Neural progenitor cell (in vitro differentiated cells): ENCODE measurements at regions not wholly inside any gene's neighbourhood (a gene's known extent, or its start where the extent isn't known, plus 50 kb on each side); places are given as distances from the start of the nearest gene placed in this dataset.

Experiments used
- DNase-seq: peaks from one replicate; pipeline ENCODE4 v3.0.0-alpha.2; 2016; ENCODE audit warnings: low spot score
- H2AFZ ChIP-seq: fragments of 200-600 bp; sonication (generic); replicated peaks from 2 replicates; pipeline ENCODE4 v1.6.1; 2016; ENCODE audit warnings: antibody characterized with exemption
- H3F3A ChIP-seq: fragments of 200-600 bp; sonication (generic); 2 replicates; pipeline ENCODE4 v1.6.1; 2016; ENCODE audit warnings: antibody characterized with exemption, low read depth
- H3K27ac ChIP-seq: fragments of 200-600 bp; sonication (generic); 2 replicates; pipeline ENCODE4 v1.5.1; 2016; ENCODE audit warnings: mild to moderate bottlenecking
- H3K27me3 ChIP-seq: fragments of 200-600 bp; sonication (generic); 2 replicates; pipeline ENCODE4 v1.6.1; 2016; ENCODE audit warnings: mild to moderate bottlenecking, moderate library complexity
- H3K36me3 ChIP-seq: fragments of 200-600 bp; sonication (generic); 2 replicates; pipeline ENCODE4 v1.5.1; 2016
- H3K4me1 ChIP-seq: fragments of 200-600 bp; sonication (generic); 2 replicates; pipeline ENCODE4 v1.6.1; 2016; ENCODE audit warnings: mixed run types
- H3K4me2 ChIP-seq: fragments of 200-600 bp; sonication (generic); 2 replicates; pipeline ENCODE4 v1.6.1; 2016
- H3K4me3 ChIP-seq: fragments of 200-600 bp; sonication (generic); 2 replicates; pipeline ENCODE4 v1.5.1; 2016
- H3K79me2 ChIP-seq: fragments of 200-600 bp; sonication (generic); 2 replicates; pipeline ENCODE4 v1.6.1; 2016; ENCODE audit warnings: low read depth
- H3K9ac ChIP-seq: fragments of 200-600 bp; sonication (generic); 2 replicates; pipeline ENCODE4 v1.6.1; 2016
- H3K9me3 ChIP-seq: fragments of 200-600 bp; sonication (generic); 2 replicates; pipeline ENCODE4 v1.5.1; 2016; ENCODE audit warnings: low read depth
- H4K20me1 ChIP-seq: fragments of 200-600 bp; sonication (generic); 2 replicates; pipeline ENCODE4 v1.6.1; 2016; ENCODE audit warnings: low read depth
- H3K27ac Mint-ChIP-seq: 3 replicates; pipeline ENCODE4 v1.8.0; 2021; ENCODE audit warnings: mixed read lengths
- H3K27me3 Mint-ChIP-seq: 2 replicates; pipeline ENCODE4 v1.8.0; 2022; ENCODE audit warnings: low read depth, mild to moderate bottlenecking, inconsistent platforms, moderate library complexity, mixed read lengths; ENCODE audit not compliant: insufficient read depth
- H3K36me3 Mint-ChIP-seq: 3 replicates; pipeline ENCODE4 v1.8.0; 2021; ENCODE audit warnings: mixed read lengths
- H3K4me1 Mint-ChIP-seq: 3 replicates; pipeline ENCODE4 v1.8.0; 2021; ENCODE audit warnings: mixed read lengths
- H3K4me3 Mint-ChIP-seq: 3 replicates; pipeline ENCODE4 v1.8.0; 2021; ENCODE audit warnings: mild to moderate bottlenecking, moderate library complexity, mixed read lengths
- H3K9me3 Mint-ChIP-seq: 3 replicates; pipeline ENCODE4 v1.8.0; 2020; ENCODE audit warnings: mixed read lengths
- CTCF ChIP-seq: fragments of 200-600 bp; sonication (generic); IDR thresholded peaks from 2 replicates; pipeline ENCODE4 v1.5.1; 2017; ENCODE audit warnings: antibody characterized with exemption, mild to moderate bottlenecking
- EZH2 ChIP-seq: fragments of 200-600 bp; sonication (generic); IDR thresholded peaks from 2 replicates; pipeline ENCODE4 v1.6.1; 2017; ENCODE audit warnings: antibody characterized with exemption, mild to moderate bottlenecking, moderate library complexity
- EZH2phosphoT487 ChIP-seq: fragments of 200-600 bp; sonication (generic); IDR thresholded peaks from 2 replicates; pipeline ENCODE4 v1.6.1; 2017; ENCODE audit warnings: antibody characterized with exemption

- Histone ChIP-seq H3K4me3 (no peak overlapping the region), H3K27ac (no peak overlapping the region), H2AFZ (no peak overlapping the region), H3K79me2 (no peaks in the 10 kb centered on the region), H3F3A (no peaks in the 10 kb centered on the region), H3K9me3 (no peaks in the 10 kb centered on the region), H3K27me3 (no peaks in the 10 kb centered on the region), H3K9ac (no peak overlapping the region), H3K4me2 (no peak overlapping the region), H4K20me1 (no peaks in the 10 kb centered on the region), H3K36me3 (no peaks in the 10 kb centered on the region), H3K4me1 (no peaks in the 10 kb centered on the region)
- no peak for TF ChIP-seq EZH2
- no peak for TF ChIP-seq CTCF
- TF ChIP-seq EZH2phosphoT487 = no peak
- Mint-ChIP-seq H3K4me1 (peaks cover 33% of the 10 kb centered on the region), H3K36me3 (peaks cover under 1% of the 10 kb centered on the region), H3K27ac (no peak overlapping the region), H3K27me3 (peaks cover 9% of the 10 kb centered on the region), H3K4me3 (no peak overlapping the region), H3K9me3 (peaks cover 12% of the 10 kb centered on the region)
- no peak for DNase-seq
These were observed 173.1 kb upstream of the IRX3 start for GRCh38 chr16:54459509-54460262.

GRCh38 chr16:54458923-54459322 is 172.3 kb upstream of the IRX3 start:
- Histone ChIP-seq H3K9me3 (no peaks in the 10 kb centered on the region), H3K4me2 (no peak overlapping the region), H3K27me3 (no peaks in the 10 kb centered on the region), H4K20me1 (no peaks in the 10 kb centered on the region), H3K36me3 (no peaks in the 10 kb centered on the region), H3K9ac (no peak overlapping the region), H3K79me2 (no peaks in the 10 kb centered on the region), H3F3A (no peaks in the 10 kb centered on the region), H3K4me1 (no peaks in the 10 kb centered on the region), H3K4me3 (no peak overlapping the region), H2AFZ (no peak overlapping the region), H3K27ac (no peak overlapping the region)
- TF ChIP-seq EZH2 = no peak
- TF ChIP-seq EZH2phosphoT487 = no peak
- no peak for TF ChIP-seq CTCF
- no peak for DNase-seq
- peaks cover 11% of the 10 kb centered on the region for H3K27me3 Mint-ChIP-seq
- H3K27ac Mint-ChIP-seq = no peak overlapping the region
- H3K4me1 Mint-ChIP-seq = peaks cover 38% of the 10 kb centered on the region
- no peak overlapping the region for H3K4me3 Mint-ChIP-seq
- H3K36me3 Mint-ChIP-seq = peaks cover 2% of the 10 kb centered on the region
- peaks cover 6% of the 10 kb centered on the region for H3K9me3 Mint-ChIP-seq

GRCh38 chr16:54456291-54456690 is 169.7 kb upstream of the IRX3 start:
- TF ChIP-seq CTCF (no peak), EZH2phosphoT487 (no peak), EZH2 (no peak)
- no peak for DNase-seq
- H3K4me1 ChIP-seq = no peaks in the 10 kb centered on the region
- H3K27ac Mint-ChIP-seq = no peak overlapping the region
- H3K4me3 ChIP-seq = no peak overlapping the region
- H3K9me3 ChIP-seq = no peaks in the 10 kb centered on the region
- no peak overlapping the region for H3K27ac ChIP-seq
- no peak overlapping the region for H3K9ac ChIP-seq
- peaks cover 43% of the 10 kb centered on the region for H3K4me1 Mint-ChIP-seq
- H3K27me3 Mint-ChIP-seq = peaks cover 15% of the 10 kb centered on the region
- no peaks in the 10 kb centered on the region for H3K36me3 ChIP-seq
- peaks cover 2% of the 10 kb centered on the region for H3K9me3 Mint-ChIP-seq
- H4K20me1 ChIP-seq = no peaks in the 10 kb centered on the region
- H3K4me2 ChIP-seq = no peak overlapping the region
- H3K4me3 Mint-ChIP-seq = no peak overlapping the region
- H3K36me3 Mint-ChIP-seq = peaks cover 2% of the 10 kb centered on the region
- no peaks in the 10 kb centered on the region for H3K79me2 ChIP-seq
- H2AFZ ChIP-seq = no peak overlapping the region
- H3K27me3 ChIP-seq = no peaks in the 10 kb centered on the region
- H3F3A ChIP-seq = no peaks in the 10 kb centered on the region
